ENCODE measurements at regions not wholly inside any gene's neighbourhood (a gene's known extent, or its start where the extent isn't known, plus 50 kb on each side); places are given as distances from the start of the nearest gene placed in this dataset.
A peak's percentile ranks its signal among the peaks of the same experiment; 100 is the strongest.

GRCh38 chr15:29922191-29922590, 99.9 kb upstream of the TJP1 start:
- H3K36me3 ChIP-seq (replicated peaks in 1 of 2; ENCODE audit: control insufficient read depth in 1 of 2, insufficient read depth in 2 of 2, low read length in 2 of 2), result no peaks in the 10 kb centered on the region
- DNase-seq (ENCODE audit: low spot score) (no peak), FAIRE-seq (no peak), ATAC-seq (no peak)
- no peak overlapping the region for H3K4me3 ChIP-seq (replicated peaks in 1 of 3; ENCODE audit: insufficient read depth in 1 of 3, low read depth in 2 of 3, low read length in 3 of 3)
- peak in 1 of 2 experiments; percentile 65; a peak in 2 of 4 replicates for TF ChIP-seq MAFK (conservative IDR thresholded peaks at IDR 0.05 in 1 of 2, IDR thresholded peaks at IDR 0.05 in 1 of 2; ENCODE audit: low read length in 2 of 2)
- TF ChIP-seq SP1 (IDR thresholded peaks at IDR 0.05), result no peak
- no peak for TF ChIP-seq SP1 (CRISPR knock-in tag; IDR thresholded peaks at IDR 0.05)
- no peak for TF ChIP-seq ZSCAN21 (CRISPR knock-in tag; IDR thresholded peaks at IDR 0.05; ENCODE audit: borderline replicate concordance)
- TF ChIP-seq SRF (IDR thresholded peaks at IDR 0.05; ENCODE audit: low read depth, low read length), result no peak
- TF ChIP-seq SMAD3 (CRISPR knock-in tag; IDR thresholded peaks at IDR 0.05), result no peak
- TF ChIP-seq U2AF2 (IDR thresholded peaks at IDR 0.05; ENCODE audit: low read depth, low read length), result no peak
- TF ChIP-seq MAFF (IDR thresholded peaks at IDR 0.05; ENCODE audit: low read depth, low read length), result peak; percentile 34; the same call in 1 of the 2 replicates
- no peak for TF ChIP-seq ZNF572 (CRISPR knock-in tag; IDR thresholded peaks at IDR 0.05)
- no peaks in the 10 kb centered on the region for H3K9me3 ChIP-seq (ENCODE audit: low read length)
- no peak overlapping the region for H3K9ac ChIP-seq (ENCODE audit: insufficient read depth, low read depth, low read length)
- intact Hi-C loops (cut with micrococcal nuclease; ENCODE audit: unreplicated experiment), result no loop called here
- CTCF ChIA-PET (ENCODE audit: low intra/inter-chr PET ratio, low total read pairs), result no interaction called here
- no TSS peak for BruUV-seq (replicated peaks)
- H3K27me3 ChIP-seq (ENCODE audit: control insufficient read depth in 1 of 2, insufficient read depth in 2 of 2, low read length in 2 of 2), result no peaks in the 10 kb centered on the region
- H2AFZ ChIP-seq (ENCODE audit: low read length), result no peak overlapping the region
- H4K20me1 ChIP-seq (ENCODE audit: insufficient read depth, low read length), result 0 out of 2 replicates have a peak, but pooled peaks cover 3% of the 10 kb centered on the region
- H3K27ac ChIP-seq (ENCODE audit: extremely low read length, insufficient read depth, low read length), result no peak overlapping the region
- in situ Hi-C loops (cut with HindIII; ENCODE audit: extremely low pct_ligation_motif_present, low pct_unique_long_range_greater_than_20kb), result loop anchor here (5.0 kb wide), 2 partner anchors 175 to 250 kb away; no protein-coding TSS in a partner anchor
- POLR2A ChIA-PET, result no interaction called here
- H3K79me2 ChIP-seq (ENCODE audit: insufficient read depth, low read length), result no peaks in the 10 kb centered on the region
- H3K4me2 ChIP-seq (ENCODE audit: low read depth, low read length), result no peak overlapping the region
- H3K4me1 ChIP-seq (ENCODE audit: insufficient read depth, low read length), result peaks cover 26% of the 10 kb centered on the region

GRCh38 chr15:29921130-29921601, 98.9 kb upstream of the TJP1 start:
- Histone ChIP-seq H3K9me3 (ENCODE audit: low read length) (no peaks in the 10 kb centered on the region), H3K4me2 (ENCODE audit: low read depth, low read length) (peak overlapping the region; percentile 10; the same call in 1 of the 2 replicates), H3K4me3 (replicated peaks in 1 of 3; ENCODE audit: insufficient read depth in 1 of 3, low read depth in 2 of 3, low read length in 3 of 3) (no peak overlapping the region), H3K27me3 (ENCODE audit: control insufficient read depth in 1 of 2, insufficient read depth in 2 of 2, low read length in 2 of 2) (no peaks in the 10 kb centered on the region), H2AFZ (ENCODE audit: low read length) (no peak overlapping the region), H3K9ac (ENCODE audit: insufficient read depth, low read depth, low read length) (no peak overlapping the region), H3K36me3 (replicated peaks in 1 of 2; ENCODE audit: control insufficient read depth in 1 of 2, insufficient read depth in 2 of 2, low read length in 2 of 2) (no peaks in the 10 kb centered on the region), H4K20me1 (ENCODE audit: insufficient read depth, low read length) (0 out of 2 replicates have a peak, but pooled peaks cover 3% of the 10 kb centered on the region), H3K27ac (ENCODE audit: extremely low read length, insufficient read depth, low read length) (no peak overlapping the region), H3K4me1 (ENCODE audit: insufficient read depth, low read length) (peaks cover 22% of the 10 kb centered on the region), H3K79me2 (ENCODE audit: insufficient read depth, low read length) (no peaks in the 10 kb centered on the region)
- intact Hi-C loops (cut with micrococcal nuclease; ENCODE audit: unreplicated experiment) (no loop called here), in situ Hi-C loops (cut with HindIII; ENCODE audit: extremely low pct_ligation_motif_present, low pct_unique_long_range_greater_than_20kb) (loop anchor here (5.0 kb wide), 2 partner anchors 174 to 249 kb away; no protein-coding TSS in a partner anchor)
- FAIRE-seq (no peak), ATAC-seq (no peak), DNase-seq (ENCODE audit: low spot score) (peak; percentile 18)
- ChIA-PET POLR2A (no interaction called here), CTCF (ENCODE audit: low intra/inter-chr PET ratio, low total read pairs) (no interaction called here)
- 27% methylated on average over 6 of the region's 6 CpGs for WGBS (ENCODE audit: low lambda C conversion rate)
- BruUV-seq (replicated peaks), result no TSS peak
- no peak for TF ChIP-seq ZBED4 (CRISPR knock-in tag; IDR thresholded peaks at IDR 0.05; ENCODE audit: borderline replicate concordance)
